GM12878 (cell line): ENCODE measurements at regions not wholly inside any gene's neighbourhood (a gene's known extent, or its start where the extent isn't known, plus 50 kb on each side); places are given as distances from the start of the nearest gene placed in this dataset.

Experiments
- ATF2 ChIP-seq: IDR thresholded peaks from 2 replicates; pipeline ENCODE4 v1.6.1; 2012; ENCODE audit warnings: low read length, inconsistent platforms
- CBFB ChIP-seq: IDR thresholded peaks from 2 replicates; pipeline ENCODE4 v1.6.1; 2016; ENCODE audit warnings: antibody characterized with exemption, low read depth
- CBX3 ChIP-seq: fragments of 200-600 bp; sonication (generic); IDR thresholded peaks from 2 replicates; pipeline ENCODE4 v1.6.1; 2016; ENCODE audit warnings: low read depth, borderline replicate concordance
- CTCF ChIP-seq, 3 experiments: IDR thresholded peaks in 2 of 3; conservative IDR thresholded peaks in 1 of 3; 2 replicates each; pipeline ENCODE4 v1.5.1; 2011; ENCODE audit warnings: low read depth in 3 of 3, low read length in 3 of 3, mild to moderate bottlenecking in 3 of 3, control low read depth in 2 of 3, moderate library complexity in 2 of 3, inconsistent platforms in 1 of 3, mixed read lengths in 1 of 3; ENCODE audit not compliant: control insufficient read depth in 2 of 3, insufficient read depth in 1 of 3; ENCODE audit errors: extremely low read depth in 1 of 3
- GABPA ChIP-seq: IDR thresholded peaks from 2 replicates; pipeline ENCODE4 v1.6.1; 2014; ENCODE audit warnings: antibody characterized with exemption, low read depth, mild to moderate bottlenecking, inconsistent platforms
- IRF5 ChIP-seq: fragments of 450-650 bp; IDR thresholded peaks from 2 replicates; pipeline ENCODE4 v1.6.1; 2017; ENCODE audit warnings: borderline replicate concordance
- JUND ChIP-seq: IDR thresholded peaks from 2 replicates; pipeline ENCODE4 v1.6.1; 2012; ENCODE audit warnings: low read depth, mild to moderate bottlenecking, low read length, improper control_type of control experiment, moderate library complexity
- POLR2A ChIP-seq: IDR thresholded peaks from 2 replicates; pipeline ENCODE4 v1.6.1; 2011; ENCODE audit warnings: low read depth, mild to moderate bottlenecking, low read length
- RAD21 ChIP-seq: IDR thresholded peaks from 2 replicates; pipeline ENCODE4 v1.6.1; 2011; ENCODE audit warnings: mild to moderate bottlenecking, low read depth, low read length, moderate library complexity; ENCODE audit not compliant: insufficient read depth
- ZNF274 ChIP-seq: IDR thresholded peaks from one replicate; pipeline ENCODE4 v1.8.0; 2011; ENCODE audit not compliant: insufficient read length, insufficient read depth

- no peak for TF ChIP-seq CTCF (IDR thresholded peaks at IDR 0.05 in 2 of 3, conservative IDR thresholded peaks at IDR 0.05 in 1 of 3; ENCODE audit: control insufficient read depth in 2 of 3, extremely low read depth in 1 of 3, insufficient read depth in 1 of 3, low read depth in 3 of 3, low read length in 3 of 3)
- TF ChIP-seq CBX3: no peak
- no peak for TF ChIP-seq RAD21
- no peak for TF ChIP-seq IRF5
- TF ChIP-seq GABPA: no peak
- no peak for TF ChIP-seq POLR2A
- no peak for TF ChIP-seq ZNF274
- no peak for TF ChIP-seq CBFB
- TF ChIP-seq JUND: no peak
- no peak for TF ChIP-seq ATF2
These were observed 127.6 kb upstream of the ACP3 start for GRCh38 chr3:132189601-132190000.
